Stomach (tissue), 4 donors: ENCODE measurements at regions not wholly inside any gene's neighbourhood (a gene's known extent, or its start where the extent isn't known, plus 50 kb on each side); places are given as distances from the start of the nearest gene placed in this dataset.

Experiments
- CTCF ChIP-seq, 7 experiments: fragments of 450-650 bp in 4 of 7; fragments of 200-600 bp in 3 of 7; sonication (generic) in 3 of 7; IDR thresholded peaks; one replicate each; pipeline ENCODE4 v1.5.1; 2016 to 2019; ENCODE audit warnings: antibody characterized with exemption in 7 of 7, control low read depth in 2 of 7, mild to moderate bottlenecking in 1 of 7
- POLR2A ChIP-seq, 4 donors: fragments of 450-650 bp; IDR thresholded peaks; one replicate each; pipeline ENCODE4 v1.6.1; 2016; ENCODE audit warnings: antibody characterized with exemption in 4 of 4, control low read depth in 2 of 4, mild to moderate bottlenecking in 1 of 4, moderate library complexity in 1 of 4

GRCh38 chr21:22244516-22244915 is 1246.3 kb downstream of the NCAM2 start:
- no peak for TF ChIP-seq POLR2A (IDR thresholded peaks at IDR 0.05)
- TF ChIP-seq CTCF (IDR thresholded peaks at IDR 0.05): no peak
